GM12865 (cell line): ENCODE measurements at regions not wholly inside any gene's neighbourhood (a gene's known extent, or its start where the extent isn't known, plus 50 kb on each side); places are given as distances from the start of the nearest gene placed in this dataset.
A peak's percentile ranks its signal among the peaks of the same experiment; 100 is the strongest.

Source experiments
- DNase-seq: peaks from one replicate; pipeline ENCODE4 v3.0.0; 2010; ENCODE audit warnings: low read depth
- H3K4me3 ChIP-seq: 2 replicates; pipeline ENCODE4 v1.5.1; 2011; ENCODE audit warnings: mild to moderate bottlenecking, low read depth, low read length, control low read depth
- CTCF ChIP-seq: IDR thresholded peaks from 2 replicates; pipeline ENCODE4 v1.5.1; 2011; ENCODE audit warnings: low read length, control low read depth, low read depth, inconsistent platforms; ENCODE audit not compliant: insufficient read depth; ENCODE audit errors: missing control alignments

- H3K4me3 ChIP-seq = no peak overlapping the region
- DNase-seq = peak; percentile 13
- TF ChIP-seq CTCF = no peak
Measured at GRCh38 chr1:82225421-82226185, 424.9 kb downstream of the ADGRL2 start.

DNA sequence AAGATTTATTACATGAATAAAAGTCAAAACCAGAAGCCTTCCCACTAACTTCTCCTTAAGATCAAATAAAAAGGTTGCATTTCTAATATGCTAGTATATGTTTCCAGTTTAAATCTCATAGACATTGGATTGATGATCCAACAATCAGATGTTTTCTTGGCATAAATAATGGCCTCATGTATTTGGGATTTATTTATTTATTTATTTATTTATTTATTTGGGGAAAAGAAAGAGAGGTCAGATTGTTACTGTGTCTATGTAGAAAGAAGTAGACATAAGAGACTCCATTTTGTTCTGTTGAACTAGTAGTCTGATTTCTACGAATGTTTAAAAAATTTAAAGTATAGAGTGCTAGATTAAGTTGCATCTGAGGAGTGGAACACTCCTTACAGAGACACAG is 422.4 kb downstream of the ADGRL2 start:
- no peak for DNase-seq
- no peak overlapping the region for H3K4me3 ChIP-seq
- TF ChIP-seq CTCF = no peak

- no peak overlapping the region for H3K4me3 ChIP-seq
- TF ChIP-seq CTCF = no peak
- no peak for DNase-seq
Measured at GRCh38 chr1:82221721-82222120, 421.0 kb downstream of the ADGRL2 start.

GRCh38 chr1:82220754-82221153 is 420.0 kb downstream of the ADGRL2 start:
- no peak for TF ChIP-seq CTCF
- no peak overlapping the region for H3K4me3 ChIP-seq
- DNase-seq = no peak

DNA sequence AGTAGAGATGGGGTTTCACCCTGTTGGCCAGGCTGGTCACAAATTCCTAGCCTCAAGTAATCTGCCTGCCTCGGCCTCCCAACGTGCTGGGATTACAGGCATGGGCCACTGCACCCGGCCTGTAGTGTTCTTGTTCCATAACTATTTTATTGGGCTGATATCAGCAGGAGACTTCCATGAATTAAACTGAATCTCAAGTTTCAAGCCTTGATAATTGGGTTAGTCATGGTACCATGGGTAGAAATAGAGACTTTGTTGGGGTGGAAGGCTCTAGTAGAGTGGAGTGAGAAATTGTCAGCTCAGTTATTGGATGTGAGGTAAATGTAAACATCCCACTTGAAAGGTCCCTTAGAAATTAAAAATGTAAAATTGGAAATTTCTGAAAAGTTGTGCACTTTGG is 419.1 kb downstream of the ADGRL2 start:
- DNase-seq = no peak
- no peak for TF ChIP-seq CTCF

DNA sequence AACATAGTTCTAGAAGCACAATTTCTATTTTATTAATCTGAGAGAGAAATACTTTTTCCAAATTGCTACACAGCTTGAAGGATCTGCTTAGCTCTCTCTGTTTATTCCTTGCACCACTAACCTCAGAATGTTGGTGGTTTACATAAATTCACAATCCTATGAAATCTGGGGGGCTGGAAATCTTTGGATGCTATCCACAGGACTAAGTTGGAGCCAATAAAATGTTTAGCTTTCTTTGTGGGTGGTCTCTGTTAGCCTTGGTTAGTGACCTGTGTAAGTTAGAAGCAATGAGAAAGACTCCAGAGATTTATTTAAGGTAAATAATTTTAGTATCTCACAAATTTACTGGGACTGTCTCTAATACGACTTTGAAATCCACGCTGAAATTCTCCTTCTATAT is 418.1 kb downstream of the ADGRL2 start:
- no peak overlapping the region for H3K4me3 ChIP-seq
- TF ChIP-seq CTCF = no peak
- no peak for DNase-seq

More for the DNA sequence above, 419.1 kb downstream of the ADGRL2 start:
- H3K4me3 ChIP-seq = no peak overlapping the region

GRCh38 chr1:82215853-82216175 is 415.1 kb downstream of the ADGRL2 start:
- DNase-seq = no peak
- no peak overlapping the region for H3K4me3 ChIP-seq
- TF ChIP-seq CTCF = no peak
